ENCODE measurements at regions not wholly inside any gene's neighbourhood (a gene's known extent, or its start where the extent isn't known, plus 50 kb on each side); places are given as distances from the start of the nearest gene placed in this dataset.

GRCh38 chr20:11716239-11716944, 201.3 kb upstream of the BTBD3 start:
- TF ChIP-seq POLR2A (IDR thresholded peaks at IDR 0.05), result no peak
- TF ChIP-seq, protein P1, sequence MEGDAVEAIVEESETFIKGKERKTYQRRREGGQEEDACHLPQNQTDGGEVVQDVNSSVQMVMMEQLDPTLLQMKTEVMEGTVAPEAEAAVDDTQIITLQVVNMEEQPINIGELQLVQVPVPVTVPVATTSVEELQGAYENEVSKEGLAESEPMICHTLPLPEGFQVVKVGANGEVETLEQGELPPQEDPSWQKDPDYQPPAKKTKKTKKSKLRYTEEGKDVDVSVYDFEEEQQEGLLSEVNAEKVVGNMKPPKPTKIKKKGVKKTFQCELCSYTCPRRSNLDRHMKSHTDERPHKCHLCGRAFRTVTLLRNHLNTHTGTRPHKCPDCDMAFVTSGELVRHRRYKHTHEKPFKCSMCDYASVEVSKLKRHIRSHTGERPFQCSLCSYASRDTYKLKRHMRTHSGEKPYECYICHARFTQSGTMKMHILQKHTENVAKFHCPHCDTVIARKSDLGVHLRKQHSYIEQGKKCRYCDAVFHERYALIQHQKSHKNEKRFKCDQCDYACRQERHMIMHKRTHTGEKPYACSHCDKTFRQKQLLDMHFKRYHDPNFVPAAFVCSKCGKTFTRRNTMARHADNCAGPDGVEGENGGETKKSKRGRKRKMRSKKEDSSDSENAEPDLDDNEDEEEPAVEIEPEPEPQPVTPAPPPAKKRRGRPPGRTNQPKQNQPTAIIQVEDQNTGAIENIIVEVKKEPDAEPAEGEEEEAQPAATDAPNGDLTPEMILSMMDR (IDR thresholded peaks at IDR 0.05), result peak in 1 of 6 experiments; percentile 8
- H3K9me3 ChIP-seq, result no peaks in the 10 kb centered on the region
- no peak for DNase-seq
- no peak overlapping the region for H3K4me3 ChIP-seq
- H3K27me3 ChIP-seq, result no peaks in the 10 kb centered on the region
- no peak overlapping the region for H3K27ac ChIP-seq
- no peaks in the 10 kb centered on the region for H3K4me1 ChIP-seq
- no peaks in the 10 kb centered on the region for H3K36me3 ChIP-seq

- DNase-seq, result no peak
- TF ChIP-seq POLR2A (IDR thresholded peaks at IDR 0.05), result no peak
- TF ChIP-seq, protein P1 (IDR thresholded peaks at IDR 0.05), result no peak
- H3K36me3 ChIP-seq, result no peaks in the 10 kb centered on the region
- H3K27me3 ChIP-seq, result no peaks in the 10 kb centered on the region
- H3K9me3 ChIP-seq, result no peaks in the 10 kb centered on the region
- no peak overlapping the region for H3K27ac ChIP-seq
- no peak overlapping the region for H3K4me3 ChIP-seq
- no peaks in the 10 kb centered on the region for H3K4me1 ChIP-seq
Observed at GRCh38 chr20:11716945-11717248, 200.8 kb upstream of the BTBD3 start.

GRCh38 chr20:11717562-11717961, 200.1 kb upstream of the BTBD3 start:
- TF ChIP-seq, protein P1 (IDR thresholded peaks at IDR 0.05), result no peak
- TF ChIP-seq POLR2A (IDR thresholded peaks at IDR 0.05), result no peak
- Histone ChIP-seq H3K27me3 (no peaks in the 10 kb centered on the region), H3K4me1 (no peaks in the 10 kb centered on the region), H3K36me3 (no peaks in the 10 kb centered on the region), H3K9me3 (no peaks in the 10 kb centered on the region), H3K27ac (no peak overlapping the region), H3K4me3 (no peak overlapping the region)
- DNase-seq, result no peak

- DNase-seq, result no peak
- H3K27ac ChIP-seq, result no peak overlapping the region
Observed at GRCh38 chr20:11718474-11719094, 199.1 kb upstream of the BTBD3 start.

GRCh38 chr20:11719153-11719552, 198.5 kb upstream of the BTBD3 start:
- no peak overlapping the region for H3K27ac ChIP-seq
- no peaks in the 10 kb centered on the region for H3K36me3 ChIP-seq
- TF ChIP-seq, protein P1 (IDR thresholded peaks at IDR 0.05), result no peak
- no peak for TF ChIP-seq POLR2A (IDR thresholded peaks at IDR 0.05)
- H3K9me3 ChIP-seq, result no peaks in the 10 kb centered on the region
- no peak for DNase-seq
- no peaks in the 10 kb centered on the region for H3K4me1 ChIP-seq
- H3K27me3 ChIP-seq, result no peaks in the 10 kb centered on the region
- H3K4me3 ChIP-seq, result no peak overlapping the region

More at GRCh38 chr20:11718474-11719094, 199.1 kb upstream of the BTBD3 start:
- H3K36me3 ChIP-seq, result no peaks in the 10 kb centered on the region
- no peak for TF ChIP-seq POLR2A (IDR thresholded peaks at IDR 0.05)
- TF ChIP-seq, protein P1 (IDR thresholded peaks at IDR 0.05), result no peak
- no peaks in the 10 kb centered on the region for H3K27me3 ChIP-seq
- H3K4me1 ChIP-seq, result no peaks in the 10 kb centered on the region
- no peak overlapping the region for H3K4me3 ChIP-seq
- H3K9me3 ChIP-seq, result no peaks in the 10 kb centered on the region

All from Peyer's patch (tissue), 4 donors.